GM23248 (cell line): ENCODE measurements at regions not wholly inside any gene's neighbourhood (a gene's known extent, or its start where the extent isn't known, plus 50 kb on each side); places are given as distances from the start of the nearest gene placed in this dataset.

Experiments
- EZH2 ChIP-seq: fragments of 200-600 bp; sonication (generic); IDR thresholded peaks from 2 replicates; pipeline ENCODE4 v1.6.1; 2018; ENCODE audit warnings: antibody characterized with exemption, mild to moderate bottlenecking; ENCODE audit not compliant: insufficient read depth, poor library complexity, severe bottlenecking
- EZH2phosphoT487 ChIP-seq: fragments of 200-600 bp; sonication (generic); IDR thresholded peaks from 2 replicates; pipeline ENCODE4 v1.6.1; 2018; ENCODE audit warnings: antibody characterized with exemption, moderate library complexity, mild to moderate bottlenecking, low read depth; ENCODE audit not compliant: insufficient read depth

GRCh38 chr14:39863441-39863840 lies 431.2 kb upstream of the FBXO33 start:
- no peak for TF ChIP-seq EZH2
- TF ChIP-seq EZH2phosphoT487: no peak
